ENCODE measurements at regions not wholly inside any gene's neighbourhood (a gene's known extent, or its start where the extent isn't known, plus 50 kb on each side); places are given as distances from the start of the nearest gene placed in this dataset.

GRCh38 chr20:51129147-51129776 lies 106.4 kb upstream of the KCNG1 start:
- H3K27me3 ChIP-seq (replicated peaks; ENCODE audit: insufficient read depth, low read length), result no peaks in the 10 kb centered on the region
- H3K4me2 ChIP-seq (ENCODE audit: low read depth, low read length), result no peak overlapping the region
- H3K4me3 ChIP-seq (ENCODE audit: low read length), result no peak overlapping the region
- no peaks in the 10 kb centered on the region for H4K20me1 ChIP-seq (ENCODE audit: insufficient read depth, low read length)
- H3K27ac ChIP-seq (ENCODE audit: low read length), result no peak overlapping the region
- H3K9me2 ChIP-seq (replicated peaks; ENCODE audit: insufficient read depth, low read length), result no peaks in the 10 kb centered on the region
- DNase-seq, result no peak
- H2AFZ ChIP-seq (ENCODE audit: low read length), result no peak overlapping the region
- TF ChIP-seq CTCF (IDR thresholded peaks at IDR 0.05; ENCODE audit: low read length) (no peak), EZH2 (optimal IDR thresholded peaks at IDR 0.05; ENCODE audit: low read depth, low read length) (no peak), EZH2phosphoT487 (IDR thresholded peaks at IDR 0.05; ENCODE audit: low read length) (no peak)
- H3K36me3 ChIP-seq (replicated peaks; ENCODE audit: insufficient read depth, low read length), result no peaks in the 10 kb centered on the region
- no peaks in the 10 kb centered on the region for H3K9me3 ChIP-seq (replicated peaks; ENCODE audit: insufficient read depth, low read length)
- H3F3A ChIP-seq (ENCODE audit: insufficient read depth, low read length), result no peaks in the 10 kb centered on the region
- no peaks in the 10 kb centered on the region for H3K79me2 ChIP-seq (ENCODE audit: low read length)
- H3K4me1 ChIP-seq (ENCODE audit: low read length), result no peaks in the 10 kb centered on the region
- H3K9ac ChIP-seq (ENCODE audit: low read length), result no peak overlapping the region

- Histone ChIP-seq H2AFZ (ENCODE audit: low read length) (no peak overlapping the region), H3K4me3 (ENCODE audit: low read length) (no peak overlapping the region), H3K9ac (ENCODE audit: low read length) (no peak overlapping the region), H3K27ac (ENCODE audit: low read length) (no peak overlapping the region), H4K20me1 (ENCODE audit: insufficient read depth, low read length) (no peaks in the 10 kb centered on the region), H3K79me2 (ENCODE audit: low read length) (no peaks in the 10 kb centered on the region), H3K4me1 (ENCODE audit: low read length) (peaks cover 4% of the 10 kb centered on the region), H3K4me2 (ENCODE audit: low read depth, low read length) (no peak overlapping the region), H3K9me2 (replicated peaks; ENCODE audit: insufficient read depth, low read length) (no peaks in the 10 kb centered on the region), H3K36me3 (replicated peaks; ENCODE audit: insufficient read depth, low read length) (no peaks in the 10 kb centered on the region), H3F3A (ENCODE audit: insufficient read depth, low read length) (no peaks in the 10 kb centered on the region), H3K9me3 (replicated peaks; ENCODE audit: insufficient read depth, low read length) (no peaks in the 10 kb centered on the region), H3K27me3 (replicated peaks; ENCODE audit: insufficient read depth, low read length) (no peaks in the 10 kb centered on the region)
- TF ChIP-seq EZH2phosphoT487 (IDR thresholded peaks at IDR 0.05; ENCODE audit: low read length) (no peak), EZH2 (optimal IDR thresholded peaks at IDR 0.05; ENCODE audit: low read depth, low read length) (no peak), CTCF (IDR thresholded peaks at IDR 0.05; ENCODE audit: low read length) (no peak)
- no peak for DNase-seq
Observed at GRCh38 chr20:51128198-51128597, 105.3 kb upstream of the KCNG1 start.

GRCh38 chr20:51127713-51128112 lies 104.8 kb upstream of the KCNG1 start:
- no peaks in the 10 kb centered on the region for H3K9me3 ChIP-seq (replicated peaks; ENCODE audit: insufficient read depth, low read length)
- no peaks in the 10 kb centered on the region for H3K27me3 ChIP-seq (replicated peaks; ENCODE audit: insufficient read depth, low read length)
- no peak overlapping the region for H3K4me3 ChIP-seq (ENCODE audit: low read length)
- H2AFZ ChIP-seq (ENCODE audit: low read length), result no peak overlapping the region
- H3K36me3 ChIP-seq (replicated peaks; ENCODE audit: insufficient read depth, low read length), result no peaks in the 10 kb centered on the region
- H3F3A ChIP-seq (ENCODE audit: insufficient read depth, low read length), result no peaks in the 10 kb centered on the region
- no peak overlapping the region for H3K9ac ChIP-seq (ENCODE audit: low read length)
- no peak overlapping the region for H3K4me2 ChIP-seq (ENCODE audit: low read depth, low read length)
- no peaks in the 10 kb centered on the region for H3K79me2 ChIP-seq (ENCODE audit: low read length)
- H3K9me2 ChIP-seq (replicated peaks; ENCODE audit: insufficient read depth, low read length), result no peaks in the 10 kb centered on the region
- H3K27ac ChIP-seq (ENCODE audit: low read length), result no peak overlapping the region
- no peak for DNase-seq
- H3K4me1 ChIP-seq (ENCODE audit: low read length), result peaks cover 6% of the 10 kb centered on the region
- H4K20me1 ChIP-seq (ENCODE audit: insufficient read depth, low read length), result no peaks in the 10 kb centered on the region
- no peak for TF ChIP-seq CTCF (IDR thresholded peaks at IDR 0.05; ENCODE audit: low read length)
- TF ChIP-seq EZH2 (optimal IDR thresholded peaks at IDR 0.05; ENCODE audit: low read depth, low read length), result no peak
- no peak for TF ChIP-seq EZH2phosphoT487 (IDR thresholded peaks at IDR 0.05; ENCODE audit: low read length)
